ENCODE measurements at regions not wholly inside any gene's neighbourhood (a gene's known extent, or its start where the extent isn't known, plus 50 kb on each side); places are given as distances from the start of the nearest gene placed in this dataset.

DNA sequence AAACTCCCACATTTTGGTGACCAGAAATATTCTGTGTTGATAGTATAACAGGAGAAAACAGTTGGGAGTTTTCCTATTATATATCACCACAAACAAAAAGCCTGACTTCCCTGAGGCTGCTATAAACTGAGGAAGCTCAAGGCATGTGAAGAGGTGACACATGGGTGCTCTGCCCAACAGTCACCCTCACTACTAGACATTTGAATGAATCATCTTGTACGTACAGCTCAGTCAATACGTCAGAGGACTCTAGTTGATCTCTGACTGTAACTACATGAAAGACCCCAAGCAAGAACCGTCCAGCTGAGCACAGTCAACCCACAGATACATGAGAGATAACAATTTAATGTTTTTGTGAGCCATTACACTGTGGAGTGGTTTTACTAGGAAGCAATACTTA is 338.3 kb upstream of the ATP11B start:
- TF ChIP-seq SPI1 (IDR thresholded peaks at IDR 0.05; ENCODE audit: borderline replicate concordance, low read depth) (no peak), CTCF (IDR thresholded peaks at IDR 0.05; ENCODE audit: insufficient read depth, low read length) (no peak), POLR2AphosphoS5 (IDR thresholded peaks at IDR 0.05; ENCODE audit: low read depth) (no peak), REST (IDR thresholded peaks at IDR 0.05; ENCODE audit: insufficient replicate concordance, low read depth) (no peak)

Data from HL-60 (cell line).